ENCODE measurements at regions not wholly inside any gene's neighbourhood (a gene's known extent, or its start where the extent isn't known, plus 50 kb on each side); places are given as distances from the start of the nearest gene placed in this dataset.

GRCh38 chr11:36877149-36877548, 279.1 kb upstream of the RAG2 start:
- TF ChIP-seq CTCF (IDR thresholded peaks at IDR 0.05) (no peak), POLR2AphosphoS5 (IDR thresholded peaks at IDR 0.05) (no peak), POLR2A (IDR thresholded peaks at IDR 0.05) (no peak)
